ENCODE measurements at regions not wholly inside any gene's neighbourhood (a gene's known extent, or its start where the extent isn't known, plus 50 kb on each side); places are given as distances from the start of the nearest gene placed in this dataset.

DNA sequence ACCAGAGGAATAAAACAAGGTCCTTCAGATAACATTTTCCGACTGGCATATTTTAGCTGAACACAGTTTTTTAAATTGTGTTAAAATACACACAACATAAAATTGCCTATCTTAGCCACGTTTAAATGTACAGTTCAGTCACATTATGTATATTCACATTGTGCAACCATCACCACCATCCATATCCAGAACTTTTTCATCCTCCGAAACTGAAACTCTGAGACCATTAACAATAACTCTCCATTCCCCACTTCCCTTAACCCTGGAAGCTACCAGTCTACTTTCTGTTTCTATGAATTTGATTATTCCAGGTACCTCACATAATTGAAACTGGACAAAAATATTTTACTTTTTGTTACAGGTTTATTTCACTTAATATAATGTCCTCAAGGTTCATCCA is 213.3 kb downstream of the ETS1 start:
- no peak for ATAC-seq (ENCODE audit: insufficient read depth, low FRiP score)
- TF ChIP-seq, protein P1, sequence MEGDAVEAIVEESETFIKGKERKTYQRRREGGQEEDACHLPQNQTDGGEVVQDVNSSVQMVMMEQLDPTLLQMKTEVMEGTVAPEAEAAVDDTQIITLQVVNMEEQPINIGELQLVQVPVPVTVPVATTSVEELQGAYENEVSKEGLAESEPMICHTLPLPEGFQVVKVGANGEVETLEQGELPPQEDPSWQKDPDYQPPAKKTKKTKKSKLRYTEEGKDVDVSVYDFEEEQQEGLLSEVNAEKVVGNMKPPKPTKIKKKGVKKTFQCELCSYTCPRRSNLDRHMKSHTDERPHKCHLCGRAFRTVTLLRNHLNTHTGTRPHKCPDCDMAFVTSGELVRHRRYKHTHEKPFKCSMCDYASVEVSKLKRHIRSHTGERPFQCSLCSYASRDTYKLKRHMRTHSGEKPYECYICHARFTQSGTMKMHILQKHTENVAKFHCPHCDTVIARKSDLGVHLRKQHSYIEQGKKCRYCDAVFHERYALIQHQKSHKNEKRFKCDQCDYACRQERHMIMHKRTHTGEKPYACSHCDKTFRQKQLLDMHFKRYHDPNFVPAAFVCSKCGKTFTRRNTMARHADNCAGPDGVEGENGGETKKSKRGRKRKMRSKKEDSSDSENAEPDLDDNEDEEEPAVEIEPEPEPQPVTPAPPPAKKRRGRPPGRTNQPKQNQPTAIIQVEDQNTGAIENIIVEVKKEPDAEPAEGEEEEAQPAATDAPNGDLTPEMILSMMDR (IDR thresholded peaks at IDR 0.05; ENCODE audit: control extremely low read depth, extremely low read depth) = no peak
- WGBS, 2 donors = 55 to 72% methylated on average over 3 of the region's 3 CpGs

DNA sequence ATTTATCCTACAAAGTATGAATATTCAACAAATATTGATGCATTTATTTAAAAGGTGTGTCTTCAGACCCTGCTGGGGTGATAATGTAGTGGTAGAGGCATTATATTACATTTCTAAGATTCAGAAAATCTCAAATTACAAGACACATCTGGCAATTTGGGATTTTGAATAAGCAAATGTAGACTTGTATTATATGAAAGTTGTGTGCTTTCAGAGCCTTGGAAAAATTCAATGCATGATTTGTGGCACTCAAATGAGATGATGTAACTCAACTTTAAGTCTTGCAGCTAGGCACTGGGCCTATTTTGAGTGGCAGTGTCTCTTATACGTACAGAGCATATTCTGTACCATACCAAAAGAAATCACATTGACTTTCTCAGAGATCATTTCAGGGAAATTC is 214.4 kb downstream of the ETS1 start:
- TF ChIP-seq, protein P1 (IDR thresholded peaks at IDR 0.05; ENCODE audit: control extremely low read depth, extremely low read depth) = no peak
- H3K4me3 ChIP-seq = no peak overlapping the region
- ATAC-seq (ENCODE audit: insufficient read depth, low FRiP score) (no peak), DNase-seq (no peak)
- H3K27me3 ChIP-seq (ENCODE audit: control insufficient read depth in 3 of 3, insufficient read depth in 3 of 3, low read length in 2 of 3) = no peaks in the 10 kb centered on the region
- H3K36me3 ChIP-seq (ENCODE audit: control insufficient read depth in 4 of 4, insufficient read depth in 4 of 4, low read length in 4 of 4) = no peaks in the 10 kb centered on the region
- no peak overlapping the region for H3K27ac ChIP-seq (ENCODE audit: low read depth in 1 of 2, low read length in 1 of 2)
- no peak overlapping the region for H3K9ac ChIP-seq (ENCODE audit: insufficient read depth in 1 of 2, low read length in 2 of 2)
- H3K4me1 ChIP-seq (ENCODE audit: control insufficient read depth in 5 of 5, insufficient read depth in 5 of 5, low read length in 5 of 5) = no peaks in the 10 kb centered on the region
- WGBS, 2 donors = 88 to 97% methylated on average over 1 of the region's 1 CpG
- no peaks in the 10 kb centered on the region for H3K9me3 ChIP-seq (ENCODE audit: control insufficient read depth in 4 of 4, insufficient read depth in 3 of 4, low read length in 3 of 4)

More for the DNA sequence above, 213.3 kb downstream of the ETS1 start:
- H3K27me3 ChIP-seq (ENCODE audit: control insufficient read depth in 3 of 3, insufficient read depth in 3 of 3, low read length in 2 of 3) = no peaks in the 10 kb centered on the region
- no peaks in the 10 kb centered on the region for H3K36me3 ChIP-seq (ENCODE audit: control insufficient read depth in 4 of 4, insufficient read depth in 4 of 4, low read length in 4 of 4)
- no peak overlapping the region for H3K4me3 ChIP-seq
- H3K27ac ChIP-seq (ENCODE audit: low read depth in 1 of 2, low read length in 1 of 2) = no peak overlapping the region
- H3K4me1 ChIP-seq (ENCODE audit: control insufficient read depth in 5 of 5, insufficient read depth in 5 of 5, low read length in 5 of 5) = no peaks in the 10 kb centered on the region
- DNase-seq = no peak
- H3K9ac ChIP-seq (ENCODE audit: insufficient read depth in 1 of 2, low read length in 2 of 2) = no peak overlapping the region
- no peaks in the 10 kb centered on the region for H3K9me3 ChIP-seq (ENCODE audit: control insufficient read depth in 4 of 4, insufficient read depth in 3 of 4, low read length in 3 of 4)

DNA sequence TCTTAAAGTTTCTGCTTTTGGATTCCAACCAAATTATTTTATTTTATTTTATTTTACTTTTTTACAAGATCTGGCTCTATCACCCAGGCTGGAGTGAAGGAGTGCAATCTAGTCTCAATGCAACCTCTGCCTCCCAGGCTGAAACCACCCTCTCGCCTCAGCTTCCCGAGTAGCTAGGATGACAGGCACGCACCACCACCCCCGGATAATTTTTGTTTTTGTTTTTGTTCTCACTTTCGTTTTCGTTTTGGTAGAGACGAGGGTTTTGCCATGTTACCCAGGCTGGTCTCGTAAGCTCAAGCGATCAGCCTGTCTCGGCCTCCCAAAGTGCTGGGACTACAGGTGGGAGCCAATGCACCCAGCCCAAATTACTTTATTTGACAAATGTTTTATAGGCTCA is 219.8 kb downstream of the ETS1 start:
- Histone ChIP-seq H3K4me1 (ENCODE audit: control insufficient read depth in 5 of 5, insufficient read depth in 5 of 5, low read length in 5 of 5) (no peaks in the 10 kb centered on the region), H3K9me3 (ENCODE audit: control insufficient read depth in 4 of 4, insufficient read depth in 3 of 4, low read length in 3 of 4) (no peaks in the 10 kb centered on the region), H3K4me3 (no peak overlapping the region), H3K9ac (ENCODE audit: insufficient read depth in 1 of 2, low read length in 2 of 2) (no peak overlapping the region), H3K27ac (ENCODE audit: low read depth in 1 of 2, low read length in 1 of 2) (no peak overlapping the region), H3K27me3 (ENCODE audit: control insufficient read depth in 3 of 3, insufficient read depth in 3 of 3, low read length in 2 of 3) (no peaks in the 10 kb centered on the region), H3K36me3 (ENCODE audit: control insufficient read depth in 4 of 4, insufficient read depth in 4 of 4, low read length in 4 of 4) (no peaks in the 10 kb centered on the region)
- 87 to 88% methylated on average over 10 of the region's 10 CpGs for WGBS, 2 donors
- TF ChIP-seq, protein P1 (IDR thresholded peaks at IDR 0.05; ENCODE audit: control extremely low read depth, extremely low read depth) = no peak
- DNase-seq (no peak), ATAC-seq (ENCODE audit: insufficient read depth, low FRiP score) (no peak)

DNA sequence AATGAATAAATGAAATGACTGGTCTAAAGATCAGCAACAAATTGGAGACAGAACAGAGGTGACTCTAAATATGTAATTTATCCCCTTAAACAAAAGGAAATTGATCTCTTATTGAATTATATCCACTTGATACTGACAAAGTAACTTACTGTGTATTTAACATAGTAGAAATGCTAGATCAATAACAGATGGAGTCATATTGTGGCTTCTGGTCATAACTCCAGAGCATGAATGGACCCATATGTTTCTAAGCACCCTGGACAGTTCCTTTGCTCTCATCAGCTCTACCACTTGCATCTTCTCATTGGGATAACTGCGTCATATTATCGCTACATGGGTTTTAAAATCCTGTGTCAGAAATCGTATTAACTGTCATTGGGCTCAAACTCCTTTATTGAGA is 222.3 kb downstream of the ETS1 start:
- TF ChIP-seq, protein P1 (IDR thresholded peaks at IDR 0.05; ENCODE audit: control extremely low read depth, extremely low read depth) = no peak
- Histone ChIP-seq H3K9me3 (ENCODE audit: control insufficient read depth in 4 of 4, insufficient read depth in 3 of 4, low read length in 3 of 4) (no peaks in the 10 kb centered on the region), H3K27ac (ENCODE audit: low read depth in 1 of 2, low read length in 1 of 2) (no peak overlapping the region), H3K9ac (ENCODE audit: insufficient read depth in 1 of 2, low read length in 2 of 2) (no peak overlapping the region), H3K36me3 (ENCODE audit: control insufficient read depth in 4 of 4, insufficient read depth in 4 of 4, low read length in 4 of 4) (no peaks in the 10 kb centered on the region), H3K4me3 (no peak overlapping the region), H3K4me1 (ENCODE audit: control insufficient read depth in 5 of 5, insufficient read depth in 5 of 5, low read length in 5 of 5) (peaks cover 0 to 13% (median 6%) of the 10 kb centered on the region in 5 donors), H3K27me3 (ENCODE audit: control insufficient read depth in 3 of 3, insufficient read depth in 3 of 3, low read length in 2 of 3) (no peaks in the 10 kb centered on the region)
- no peak for ATAC-seq (ENCODE audit: insufficient read depth, low FRiP score)
- DNase-seq = peak; percentile 32 to 90 (median 78)
- WGBS, 2 donors = 69 to 78% methylated on average over 3 of the region's 3 CpGs
